Caco-2 (cell line): ENCODE measurements at regions not wholly inside any gene's neighbourhood (a gene's known extent, or its start where the extent isn't known, plus 50 kb on each side); places are given as distances from the start of the nearest gene placed in this dataset.

ENCODE experiments used
- BruUV-seq: library from RNA; stranded (reverse); fragments of 400-500 nt; replicated peaks from 2 replicates; lab custom pipeline; 2021; lab: Mats Ljungman, UMichigan
- CTCF ChIA-PET: fragments of 300-600 bp; sonication (Branson Sonifier 250); formaldehyde crosslinking; loops from one replicate; lab custom pipeline; 2022; ENCODE audit warnings: antibody characterized with exemption; lab: Charles Lee
- POLR2A ChIA-PET: fragments of 300-600 bp; sonication (Branson Sonifier 250); formaldehyde crosslinking; loops from one replicate; lab custom pipeline; 2022; ENCODE audit warnings: antibody characterized with exemption; lab: Charles Lee
- DNase-seq, 2 experiments: peaks; one replicate each; pipeline versions ENCODE4 v3.0.0 to v3.0.0-alpha.2; 2020 to 2022
- H3K27me3 ChIP-seq: replicated peaks from 2 replicates; pipeline ENCODE4 v1.6.0; 2011; ENCODE audit warnings: low read length; ENCODE audit not compliant: control insufficient read depth, insufficient read depth
- H3K36me3 ChIP-seq: 2 replicates; pipeline ENCODE4 v1.5.1; 2011; ENCODE audit warnings: low read length; ENCODE audit not compliant: control insufficient read depth, insufficient read depth
- H3K4me1 ChIP-seq: fragments of 250-450 bp; sonication (Bioruptor Pico); 2 replicates; pipeline ENCODE4 v1.5.1; 2020; ENCODE audit warnings: mild to moderate bottlenecking
- H3K4me3 ChIP-seq: 2 replicates; pipeline ENCODE4 v1.5.1; 2011; ENCODE audit warnings: low read depth, mild to moderate bottlenecking, control low read depth, low read length
- H3K9me3 ChIP-seq: fragments of 250-450 bp; sonication (Bioruptor Pico); 2 replicates; pipeline ENCODE4 v1.5.1; 2020; ENCODE audit warnings: mild to moderate bottlenecking, moderate library complexity
- H3K27ac Mint-ChIP-seq: one replicate; pipeline ENCODE4 v1.8.0; 2022; ENCODE audit warnings: mixed read lengths; ENCODE audit not compliant: unreplicated experiment
- H3K27me3 Mint-ChIP-seq: one replicate; pipeline ENCODE4 v1.8.0; 2022; ENCODE audit warnings: mixed read lengths; ENCODE audit not compliant: insufficient read depth, unreplicated experiment
- H3K36me3 Mint-ChIP-seq: one replicate; pipeline ENCODE4 v1.8.0; 2022; ENCODE audit warnings: mild to moderate bottlenecking, mixed read lengths; ENCODE audit not compliant: insufficient read depth, unreplicated experiment
- H3K4me1 Mint-ChIP-seq: one replicate; pipeline ENCODE4 v1.8.0; 2022; ENCODE audit warnings: low read depth, mixed read lengths; ENCODE audit not compliant: unreplicated experiment
- H3K4me3 Mint-ChIP-seq: one replicate; pipeline ENCODE4 v1.8.0; 2022; ENCODE audit warnings: mild to moderate bottlenecking, moderate library complexity, mixed read lengths; ENCODE audit not compliant: unreplicated experiment
- H3K9me3 Mint-ChIP-seq: one replicate; pipeline ENCODE4 v1.8.0; 2022; ENCODE audit warnings: mixed read lengths; ENCODE audit not compliant: unreplicated experiment
- intact Hi-C: fragments of 100-400 bp; cut with micrococcal nuclease; formaldehyde crosslinking; loops from one replicate; pipeline ENCODE4 v1.10.0; 2022; ENCODE audit not compliant: unreplicated experiment
- TF ChIP-seq, protein P1 (sequence below), 2 experiments: fragments of 200-600 bp in 1 of 2; IDR thresholded peaks; 1 replicate in 1 of 2; 2 replicates in 1 of 2; pipeline versions ENCODE4 v1.5.1 to v1.8.0; 2011 to 2022; ENCODE audit warnings: antibody characterized with exemption in 1 of 2, control low read depth in 1 of 2, inconsistent platforms in 1 of 2, low read depth in 1 of 2, low read length in 1 of 2, mild to moderate bottlenecking in 1 of 2, moderate library complexity in 1 of 2; ENCODE audit not compliant: insufficient read depth in 1 of 2, severe bottlenecking in 1 of 2, unreplicated experiment in 1 of 2

DNA sequence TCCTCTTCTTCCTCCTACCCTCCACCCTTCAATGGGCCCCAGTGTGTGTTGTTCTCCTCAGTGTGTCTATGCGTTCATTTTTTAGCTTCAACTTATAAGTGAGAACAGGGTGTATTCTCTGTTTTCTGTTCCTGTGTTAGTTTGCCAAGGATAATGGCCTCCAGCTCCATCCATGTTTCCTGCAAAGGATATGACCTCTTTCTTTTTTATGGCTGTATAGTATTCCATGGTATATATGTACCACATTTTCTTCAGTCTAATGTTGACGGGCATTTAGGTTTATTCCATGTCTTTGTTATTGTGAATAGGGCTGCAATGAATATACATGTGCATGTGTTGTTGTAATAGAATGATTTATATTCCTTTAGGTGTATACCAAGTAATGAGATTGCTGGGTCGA lies 634.9 kb upstream of the SEMA6A start:
- no peak for DNase-seq
- no peaks in the 10 kb centered on the region for H3K27me3 ChIP-seq
- no peak overlapping the region for H3K4me3 ChIP-seq
- peaks cover 11% of the 10 kb centered on the region for H3K9me3 Mint-ChIP-seq
- no peaks in the 10 kb centered on the region for H3K9me3 ChIP-seq
- H3K4me1 Mint-ChIP-seq, result peaks cover 24% of the 10 kb centered on the region
- no peak overlapping the region for H3K27ac Mint-ChIP-seq
- no TSS peak for BruUV-seq
- TF ChIP-seq, protein P1, sequence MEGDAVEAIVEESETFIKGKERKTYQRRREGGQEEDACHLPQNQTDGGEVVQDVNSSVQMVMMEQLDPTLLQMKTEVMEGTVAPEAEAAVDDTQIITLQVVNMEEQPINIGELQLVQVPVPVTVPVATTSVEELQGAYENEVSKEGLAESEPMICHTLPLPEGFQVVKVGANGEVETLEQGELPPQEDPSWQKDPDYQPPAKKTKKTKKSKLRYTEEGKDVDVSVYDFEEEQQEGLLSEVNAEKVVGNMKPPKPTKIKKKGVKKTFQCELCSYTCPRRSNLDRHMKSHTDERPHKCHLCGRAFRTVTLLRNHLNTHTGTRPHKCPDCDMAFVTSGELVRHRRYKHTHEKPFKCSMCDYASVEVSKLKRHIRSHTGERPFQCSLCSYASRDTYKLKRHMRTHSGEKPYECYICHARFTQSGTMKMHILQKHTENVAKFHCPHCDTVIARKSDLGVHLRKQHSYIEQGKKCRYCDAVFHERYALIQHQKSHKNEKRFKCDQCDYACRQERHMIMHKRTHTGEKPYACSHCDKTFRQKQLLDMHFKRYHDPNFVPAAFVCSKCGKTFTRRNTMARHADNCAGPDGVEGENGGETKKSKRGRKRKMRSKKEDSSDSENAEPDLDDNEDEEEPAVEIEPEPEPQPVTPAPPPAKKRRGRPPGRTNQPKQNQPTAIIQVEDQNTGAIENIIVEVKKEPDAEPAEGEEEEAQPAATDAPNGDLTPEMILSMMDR (IDR thresholded peaks at IDR 0.05; ENCODE audit: insufficient read depth in 1 of 2, low read depth in 1 of 2, low read length in 1 of 2, severe bottlenecking in 1 of 2, unreplicated experiment in 1 of 2), result no peak
- peaks cover 5% of the 10 kb centered on the region for H3K36me3 Mint-ChIP-seq
- ChIA-PET POLR2A (no interaction called here), CTCF (no interaction called here)
- H3K4me3 Mint-ChIP-seq, result no peak overlapping the region
- H3K27me3 Mint-ChIP-seq, result no peaks in the 10 kb centered on the region
- peaks cover 36% of the 10 kb centered on the region for H3K4me1 ChIP-seq
- intact Hi-C loops, result no loop called here
- no peaks in the 10 kb centered on the region for H3K36me3 ChIP-seq

DNA sequence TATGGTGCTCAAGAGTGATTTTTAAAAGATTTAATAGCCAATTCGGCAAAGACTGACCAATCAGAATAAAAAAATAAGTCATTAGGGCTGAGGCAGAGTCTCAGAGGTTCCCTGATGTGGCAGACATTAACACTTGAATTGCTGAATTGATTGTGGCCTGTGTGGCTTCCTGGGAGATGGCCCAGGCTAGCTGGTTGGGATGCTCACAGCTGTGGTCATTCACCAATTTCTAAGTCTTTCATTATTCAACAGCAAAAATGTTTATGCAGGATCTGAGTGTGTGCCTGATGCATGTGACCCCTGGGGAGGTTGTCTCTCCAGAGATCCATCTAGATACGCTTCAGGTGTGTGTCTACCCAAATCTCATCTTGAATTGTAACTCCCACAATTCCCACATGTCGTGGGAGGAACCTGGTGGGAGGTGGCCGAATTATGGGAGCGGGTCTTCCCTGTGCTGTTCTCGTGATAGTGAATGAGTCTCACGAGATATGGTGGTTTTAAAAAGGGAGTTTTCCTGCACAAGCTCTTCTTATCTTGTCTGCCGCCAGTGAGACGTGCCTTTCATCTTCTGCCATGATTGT lies 632.6 kb upstream of the SEMA6A start:
- H3K4me3 Mint-ChIP-seq, result no peak overlapping the region

DNA sequence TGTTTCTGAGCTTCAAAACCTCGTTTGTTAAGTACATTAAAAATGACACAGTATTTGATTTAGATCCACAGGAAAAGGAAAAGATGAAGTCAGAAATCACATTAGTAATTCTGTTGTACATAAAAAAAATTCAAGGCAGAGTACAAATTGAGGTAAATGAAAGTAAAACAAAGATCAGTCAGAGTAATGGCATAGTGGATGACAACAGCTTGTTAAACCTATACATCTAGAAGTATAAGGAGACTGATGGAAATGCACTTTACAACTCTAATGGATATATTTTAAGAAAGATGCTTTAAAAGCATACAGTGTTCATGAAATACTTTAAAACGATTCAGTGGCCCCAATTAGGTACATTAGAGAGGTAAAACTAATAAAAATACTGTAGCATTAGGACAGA lies 631.3 kb upstream of the SEMA6A start:
- H3K27me3 Mint-ChIP-seq, result no peaks in the 10 kb centered on the region
- TF ChIP-seq, protein P1 (IDR thresholded peaks at IDR 0.05; ENCODE audit: insufficient read depth in 1 of 2, low read depth in 1 of 2, low read length in 1 of 2, severe bottlenecking in 1 of 2, unreplicated experiment in 1 of 2), result no peak
- no peak overlapping the region for H3K27ac Mint-ChIP-seq
- Histone ChIP-seq H3K9me3 (no peaks in the 10 kb centered on the region), H3K36me3 (no peaks in the 10 kb centered on the region), H3K27me3 (no peaks in the 10 kb centered on the region), H3K4me3 (no peak overlapping the region), H3K4me1 (peaks cover 21% of the 10 kb centered on the region)
- ChIA-PET POLR2A (no interaction called here), CTCF (interaction anchor here (0.6 kb wide), 1 partner anchor 43 kb away, joined by 3 read pairs; no protein-coding TSS in a partner anchor)
- H3K4me3 Mint-ChIP-seq, result no peak overlapping the region
- peaks cover 5% of the 10 kb centered on the region for H3K36me3 Mint-ChIP-seq
- BruUV-seq, result no TSS peak
- DNase-seq, result no peak
- H3K4me1 Mint-ChIP-seq, result peaks cover 28% of the 10 kb centered on the region
- intact Hi-C loops, result no loop called here
- H3K9me3 Mint-ChIP-seq, result peaks cover 11% of the 10 kb centered on the region

More for the DNA sequence above, 632.6 kb upstream of the SEMA6A start:
- peaks cover 5% of the 10 kb centered on the region for H3K36me3 Mint-ChIP-seq
- Histone ChIP-seq H3K4me3 (no peak overlapping the region), H3K27me3 (no peaks in the 10 kb centered on the region), H3K36me3 (no peaks in the 10 kb centered on the region), H3K4me1 (peaks cover 27% of the 10 kb centered on the region), H3K9me3 (no peaks in the 10 kb centered on the region)
- TF ChIP-seq, protein P1 (IDR thresholded peaks at IDR 0.05; ENCODE audit: insufficient read depth in 1 of 2, low read depth in 1 of 2, low read length in 1 of 2, severe bottlenecking in 1 of 2, unreplicated experiment in 1 of 2), result no peak
- no peaks in the 10 kb centered on the region for H3K27me3 Mint-ChIP-seq
- peaks cover 11% of the 10 kb centered on the region for H3K9me3 Mint-ChIP-seq
- no peak overlapping the region for H3K27ac Mint-ChIP-seq
- no TSS peak for BruUV-seq
- H3K4me1 Mint-ChIP-seq, result peaks cover 25% of the 10 kb centered on the region
- intact Hi-C loops, result no loop called here
- ChIA-PET CTCF (no interaction called here), POLR2A (no interaction called here)
- DNase-seq, result peak in 1 of 2 experiments; percentile 46
